ENCODE measurements at regions not wholly inside any gene's neighbourhood (a gene's known extent, or its start where the extent isn't known, plus 50 kb on each side); places are given as distances from the start of the nearest gene placed in this dataset.

- H4K8ac ChIP-seq (ENCODE audit: extremely low read depth, insufficient read depth, low read length): no peak overlapping the region
- H3K23me2 ChIP-seq (ENCODE audit: low read depth, low read length): no peaks in the 10 kb centered on the region; the same call in 1 of the 2 replicates
- no peak overlapping the region for H3K18ac ChIP-seq (ENCODE audit: extremely low read depth, low read length)
- no peak overlapping the region for H3K4me3 ChIP-seq (ENCODE audit: extremely low read depth in 1 of 4, insufficient read depth in 2 of 4, low read depth in 3 of 4, low read length in 4 of 4)
- TF ChIP-seq BACH1 (IDR thresholded peaks at IDR 0.05; ENCODE audit: low read length): no peak
- TF ChIP-seq SIRT6 (IDR thresholded peaks at IDR 0.05; ENCODE audit: low read length): no peak
- TF ChIP-seq KDM4A (IDR thresholded peaks at IDR 0.05; ENCODE audit: low read depth, low read length, severe bottlenecking): no peak
- TF ChIP-seq CTBP2 (IDR thresholded peaks at IDR 0.05; ENCODE audit: borderline replicate concordance, insufficient read depth, insufficient read length, low read length): no peak
- no peak for TF ChIP-seq TEAD4 (IDR thresholded peaks at IDR 0.05; ENCODE audit: low read depth, low read length)
- no peak for TF ChIP-seq SP1 (IDR thresholded peaks at IDR 0.05; ENCODE audit: low read depth, low read length)
- no peak for TF ChIP-seq HDAC2 (IDR thresholded peaks at IDR 0.05; ENCODE audit: borderline replicate concordance in 1 of 2, low read depth in 2 of 2, low read length in 2 of 2)
- TF ChIP-seq KDM1A (IDR thresholded peaks at IDR 0.05; ENCODE audit: borderline replicate concordance, low read length): no peak
- TF ChIP-seq HDAC6 (IDR thresholded peaks at IDR 0.05; ENCODE audit: low read depth, low read length): no peak
- no peak overlapping the region for H3K14ac ChIP-seq (ENCODE audit: insufficient read length)
- H3K9ac ChIP-seq (replicated peaks in 1 of 4; ENCODE audit: extremely low read depth in 1 of 4, low read depth in 3 of 4, low read length in 3 of 4): no peak overlapping the region
- no peak overlapping the region for H3K56ac ChIP-seq (replicated peaks; ENCODE audit: insufficient read length, low read depth, low read length)
- no peaks in the 10 kb centered on the region for H3K36me3 ChIP-seq (ENCODE audit: control insufficient read depth in 2 of 4, insufficient read depth in 4 of 4, low read length in 3 of 4)
- H3K27ac ChIP-seq (ENCODE audit: low read depth, low read length): no peak overlapping the region
- H2AFZ ChIP-seq (ENCODE audit: low read length): no peak overlapping the region
- FAIRE-seq (no peak), DNase-seq (ENCODE audit: low read depth in 1 of 2, low spot score in 2 of 2) (no peak)
- H2BK20ac ChIP-seq (ENCODE audit: low read length): no peak overlapping the region
- no peaks in the 10 kb centered on the region for H3K79me2 ChIP-seq (ENCODE audit: control insufficient read depth in 1 of 2, insufficient read depth in 2 of 2, low read length in 2 of 2)
- H2BK15ac ChIP-seq (ENCODE audit: low read length): no peak overlapping the region
- no peak overlapping the region for H4K5ac ChIP-seq (ENCODE audit: insufficient read length, low read depth, low read length)
- 95% methylated on average over 4 of the region's 4 CpGs; no CpG with 5 or more reads in 1 of the 2 experiments for WGBS, 2 experiments (ENCODE audit: extremely low coverage in 1 of 2, insufficient coverage in 1 of 2, insufficient read length in 1 of 2, insufficient replicate concordance in 2 of 2, low coverage in 1 of 2, low lambda C conversion rate in 2 of 2, missing lambda C conversion rate in 1 of 2)
- no peak overlapping the region for H2AK5ac ChIP-seq (ENCODE audit: low read depth, low read length)
- no peaks in the 10 kb centered on the region for H3K27me3 ChIP-seq (replicated peaks in 1 of 4; ENCODE audit: control insufficient read depth in 3 of 4, extremely low read depth in 1 of 4, insufficient read depth in 3 of 4, low read length in 3 of 4)
- no peak overlapping the region for H4K91ac ChIP-seq (replicated peaks; ENCODE audit: insufficient read length, low read length)
- no peak overlapping the region for H2BK12ac ChIP-seq (ENCODE audit: low read depth, low read length)
- POLR2A ChIA-PET (ENCODE audit: partially characterized antibody): no interaction called here
- no peaks in the 10 kb centered on the region for H4K20me1 ChIP-seq (replicated peaks in 1 of 2; ENCODE audit: control insufficient read depth in 1 of 2, insufficient read depth in 2 of 2, low read length in 2 of 2)
- no peak overlapping the region for H2BK5ac ChIP-seq (ENCODE audit: low read depth, low read length)
- H3K4me1 ChIP-seq (replicated peaks in 1 of 4; ENCODE audit: control insufficient read depth in 3 of 4, insufficient read depth in 4 of 4, low read length in 3 of 4): no peaks in the 10 kb centered on the region
- no peak overlapping the region for H3K4me2 ChIP-seq (ENCODE audit: insufficient read depth in 1 of 2, low read depth in 2 of 2, low read length in 2 of 2)
- no peaks in the 10 kb centered on the region for H3K79me1 ChIP-seq (ENCODE audit: low read depth, low read length)
- H3K23ac ChIP-seq (ENCODE audit: insufficient read length): no peak overlapping the region
- CTCF ChIA-PET (ENCODE audit: partially characterized antibody): no interaction called here
- no peak overlapping the region for H2BK120ac ChIP-seq (replicated peaks; ENCODE audit: low read depth, low read length)
- no peak overlapping the region for H3K4ac ChIP-seq (replicated peaks; ENCODE audit: insufficient read length, low read depth, low read length)
- H3K9me3 ChIP-seq (ENCODE audit: insufficient read depth in 2 of 2, low read depth in 1 of 2, low read length in 1 of 2): peaks cover 0 to 6% of the 10 kb centered on the region in 2 experiments; a peak in 1 of 4 replicates
Measured at GRCh38 chr1:99083338-99083737, 78.7 kb upstream of the PLPPR5 start.
